ENCODE measurements at regions not wholly inside any gene's neighbourhood (a gene's known extent, or its start where the extent isn't known, plus 50 kb on each side); places are given as distances from the start of the nearest gene placed in this dataset.

DNA sequence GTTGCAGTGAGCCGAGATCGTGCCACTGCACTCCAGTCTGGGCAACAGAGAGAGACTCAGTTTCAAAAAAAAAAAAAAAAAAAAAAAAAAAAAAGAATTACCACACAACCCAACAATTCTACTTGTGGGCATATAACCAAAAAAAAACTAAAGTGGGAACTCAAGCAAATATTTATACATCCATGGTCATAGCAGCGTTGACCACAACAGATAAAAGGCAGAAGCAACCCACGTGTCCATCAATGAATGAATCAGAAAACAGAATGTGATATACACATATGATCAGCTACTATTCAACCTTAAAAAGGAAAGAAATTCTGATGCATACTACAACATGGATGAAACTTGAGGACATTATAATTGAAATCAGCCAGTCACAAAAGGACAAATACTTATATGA lies 179.3 kb upstream of the NEBL start:
- H3K27me3 ChIP-seq (ENCODE audit: control insufficient read depth in 3 of 3, insufficient read depth in 3 of 3, low read length in 2 of 3): no peaks in the 10 kb centered on the region
- 66 to 85% methylated on average over 4 of the region's 4 CpGs for WGBS, 2 donors
- DNase-seq: no peak
- TF ChIP-seq, protein P1, sequence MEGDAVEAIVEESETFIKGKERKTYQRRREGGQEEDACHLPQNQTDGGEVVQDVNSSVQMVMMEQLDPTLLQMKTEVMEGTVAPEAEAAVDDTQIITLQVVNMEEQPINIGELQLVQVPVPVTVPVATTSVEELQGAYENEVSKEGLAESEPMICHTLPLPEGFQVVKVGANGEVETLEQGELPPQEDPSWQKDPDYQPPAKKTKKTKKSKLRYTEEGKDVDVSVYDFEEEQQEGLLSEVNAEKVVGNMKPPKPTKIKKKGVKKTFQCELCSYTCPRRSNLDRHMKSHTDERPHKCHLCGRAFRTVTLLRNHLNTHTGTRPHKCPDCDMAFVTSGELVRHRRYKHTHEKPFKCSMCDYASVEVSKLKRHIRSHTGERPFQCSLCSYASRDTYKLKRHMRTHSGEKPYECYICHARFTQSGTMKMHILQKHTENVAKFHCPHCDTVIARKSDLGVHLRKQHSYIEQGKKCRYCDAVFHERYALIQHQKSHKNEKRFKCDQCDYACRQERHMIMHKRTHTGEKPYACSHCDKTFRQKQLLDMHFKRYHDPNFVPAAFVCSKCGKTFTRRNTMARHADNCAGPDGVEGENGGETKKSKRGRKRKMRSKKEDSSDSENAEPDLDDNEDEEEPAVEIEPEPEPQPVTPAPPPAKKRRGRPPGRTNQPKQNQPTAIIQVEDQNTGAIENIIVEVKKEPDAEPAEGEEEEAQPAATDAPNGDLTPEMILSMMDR (IDR thresholded peaks at IDR 0.05; ENCODE audit: control extremely low read depth, extremely low read depth): no peak
- no peaks in the 10 kb centered on the region for H3K9me3 ChIP-seq (ENCODE audit: control insufficient read depth in 4 of 4, insufficient read depth in 3 of 4, low read length in 3 of 4)
- no peak overlapping the region for H3K4me3 ChIP-seq
- no peak overlapping the region for H3K9ac ChIP-seq (ENCODE audit: insufficient read depth in 1 of 2, low read length in 2 of 2)
- no peak for ATAC-seq (ENCODE audit: insufficient read depth, low FRiP score)
- H3K36me3 ChIP-seq (ENCODE audit: control insufficient read depth in 4 of 4, insufficient read depth in 4 of 4, low read length in 4 of 4): no peaks in the 10 kb centered on the region
- H3K4me1 ChIP-seq (ENCODE audit: control insufficient read depth in 5 of 5, insufficient read depth in 5 of 5, low read length in 5 of 5): peaks cover 0 to 2% (median 0%) of the 10 kb centered on the region in 5 donors
- H3K27ac ChIP-seq (ENCODE audit: low read depth in 1 of 2, low read length in 1 of 2): no peak overlapping the region

DNA sequence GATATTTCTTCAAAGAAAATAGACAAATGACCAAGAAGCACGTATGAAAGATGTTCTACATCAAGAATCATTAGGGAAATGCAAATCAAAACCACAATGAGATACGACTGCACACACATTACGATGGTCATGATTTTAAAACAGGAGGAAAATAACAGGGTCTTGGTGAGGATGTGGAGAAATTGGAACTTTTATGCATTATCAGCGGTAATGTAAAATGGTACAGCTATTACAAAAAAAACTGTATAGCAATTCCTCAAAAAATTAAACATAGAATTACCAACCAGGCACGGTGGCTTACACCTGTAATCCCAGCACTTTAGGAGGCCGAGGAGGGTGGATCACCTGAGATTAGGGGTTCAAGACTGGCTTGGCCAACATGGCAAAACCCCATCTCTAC lies 178.8 kb upstream of the NEBL start:
- H3K9me3 ChIP-seq (ENCODE audit: control insufficient read depth in 4 of 4, insufficient read depth in 3 of 4, low read length in 3 of 4): no peaks in the 10 kb centered on the region
- no peak overlapping the region for H3K4me3 ChIP-seq
- no peak for DNase-seq
- H3K27me3 ChIP-seq (ENCODE audit: control insufficient read depth in 3 of 3, insufficient read depth in 3 of 3, low read length in 2 of 3): no peaks in the 10 kb centered on the region
- ATAC-seq (ENCODE audit: insufficient read depth, low FRiP score): no peak
- TF ChIP-seq, protein P1 (IDR thresholded peaks at IDR 0.05; ENCODE audit: control extremely low read depth, extremely low read depth): no peak
- no peaks in the 10 kb centered on the region for H3K36me3 ChIP-seq (ENCODE audit: control insufficient read depth in 4 of 4, insufficient read depth in 4 of 4, low read length in 4 of 4)
- no peak overlapping the region for H3K9ac ChIP-seq (ENCODE audit: insufficient read depth in 1 of 2, low read length in 2 of 2)
- H3K4me1 ChIP-seq (ENCODE audit: control insufficient read depth in 5 of 5, insufficient read depth in 5 of 5, low read length in 5 of 5): peaks cover 0 to 2% (median 0%) of the 10 kb centered on the region in 5 donors
- WGBS, 2 donors: 91 to 92% methylated on average over 6 of the region's 6 CpGs
- H3K27ac ChIP-seq (ENCODE audit: low read depth in 1 of 2, low read length in 1 of 2): no peak overlapping the region

DNA sequence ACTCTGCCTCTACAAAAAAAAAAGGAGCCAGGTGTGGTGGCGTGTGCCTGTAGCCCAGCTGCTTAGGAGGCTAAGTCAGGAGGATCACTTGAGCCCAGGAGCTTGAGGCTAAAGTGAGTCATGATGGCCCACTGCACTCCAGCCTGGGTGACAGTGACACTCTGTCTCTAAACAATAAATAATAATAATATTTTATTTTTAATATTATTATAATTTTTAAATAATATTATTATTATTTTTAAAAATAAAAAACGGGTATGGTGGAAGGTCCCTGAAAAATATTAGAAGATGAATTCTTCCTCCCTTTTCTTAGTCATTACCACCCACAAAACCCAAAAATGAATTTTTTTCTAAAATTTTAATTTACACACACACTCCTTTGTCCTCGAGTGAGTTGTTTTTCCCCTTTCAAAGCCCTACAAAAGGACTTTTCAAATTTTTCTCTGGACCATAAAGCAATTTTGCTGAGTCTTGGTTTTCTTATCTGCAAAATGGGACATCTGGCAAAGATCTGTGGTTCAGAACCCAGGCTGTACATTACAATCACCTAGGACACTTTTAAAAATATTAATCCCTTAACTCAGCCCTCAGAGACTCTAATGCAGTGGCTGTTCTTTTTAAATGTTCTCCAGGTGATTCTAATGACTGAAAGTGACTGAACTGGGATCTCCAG lies 174.0 kb upstream of the NEBL start:
- no peak overlapping the region for H3K4me3 ChIP-seq
- H3K27ac ChIP-seq (ENCODE audit: low read depth in 1 of 2, low read length in 1 of 2): no peak overlapping the region
- 81 to 91% methylated on average over 3 of the region's 3 CpGs for WGBS, 2 donors
- H3K27me3 ChIP-seq (ENCODE audit: control insufficient read depth in 3 of 3, insufficient read depth in 3 of 3, low read length in 2 of 3): no peaks in the 10 kb centered on the region
- no peak overlapping the region for H3K9ac ChIP-seq (ENCODE audit: insufficient read depth in 1 of 2, low read length in 2 of 2)
- peaks cover 0 to 2% (median 0%) of the 10 kb centered on the region in 5 donors for H3K4me1 ChIP-seq (ENCODE audit: control insufficient read depth in 5 of 5, insufficient read depth in 5 of 5, low read length in 5 of 5)
- DNase-seq (no peak), ATAC-seq (ENCODE audit: insufficient read depth, low FRiP score) (no peak)
- no peaks in the 10 kb centered on the region for H3K9me3 ChIP-seq (ENCODE audit: control insufficient read depth in 4 of 4, insufficient read depth in 3 of 4, low read length in 3 of 4)
- no peaks in the 10 kb centered on the region for H3K36me3 ChIP-seq (ENCODE audit: control insufficient read depth in 4 of 4, insufficient read depth in 4 of 4, low read length in 4 of 4)
- TF ChIP-seq, protein P1 (IDR thresholded peaks at IDR 0.05; ENCODE audit: control extremely low read depth, extremely low read depth): no peak

Measured in lung (tissue), 11 donors.